MM.1S (cell line): ENCODE measurements at regions not wholly inside any gene's neighbourhood (a gene's known extent, or its start where the extent isn't known, plus 50 kb on each side); places are given as distances from the start of the nearest gene placed in this dataset.

Source experiments
- CTCF ChIP-seq: fragments of 300-600 bp; sonication (generic); IDR thresholded peaks from 2 replicates; pipeline ENCODE4 v1.5.1; 2016; ENCODE audit warnings: antibody characterized with exemption, low read length, mixed read lengths
- EZH2 ChIP-seq: fragments of 300-600 bp; sonication (generic); optimal IDR thresholded peaks from 2 replicates; pipeline ENCODE3; 2017; ENCODE audit warnings: low read depth, mild to moderate bottlenecking, antibody characterized with exemption, low read length, mixed read lengths
- EZH2phosphoT487 ChIP-seq: fragments of 300-600 bp; sonication (generic); IDR thresholded peaks from 2 replicates; pipeline ENCODE4 v1.6.1; 2018; ENCODE audit warnings: antibody characterized with exemption, low read length

GRCh38 chr4:120400441-120400840 lies 333.8 kb upstream of the MAD2L1 start:
- TF ChIP-seq CTCF (no peak), EZH2 (no peak), EZH2phosphoT487 (no peak)
